AG10803 (cell line): ENCODE measurements at regions not wholly inside any gene's neighbourhood (a gene's known extent, or its start where the extent isn't known, plus 50 kb on each side); places are given as distances from the start of the nearest gene placed in this dataset.

Experiments used
- DNase-seq: peaks from one replicate; pipeline ENCODE4 v3.0.0; 2010; ENCODE audit warnings: low read depth
- H3K4me3 ChIP-seq: 2 replicates; pipeline ENCODE4 v1.5.1; 2011; ENCODE audit warnings: mild to moderate bottlenecking, low read length, control low read depth
- TF ChIP-seq, protein P1 (sequence below): conservative IDR thresholded peaks from 2 replicates; pipeline ENCODE4 v1.5.1; 2011; ENCODE audit warnings: mild to moderate bottlenecking, low read length, control low read depth, inconsistent platforms

DNA sequence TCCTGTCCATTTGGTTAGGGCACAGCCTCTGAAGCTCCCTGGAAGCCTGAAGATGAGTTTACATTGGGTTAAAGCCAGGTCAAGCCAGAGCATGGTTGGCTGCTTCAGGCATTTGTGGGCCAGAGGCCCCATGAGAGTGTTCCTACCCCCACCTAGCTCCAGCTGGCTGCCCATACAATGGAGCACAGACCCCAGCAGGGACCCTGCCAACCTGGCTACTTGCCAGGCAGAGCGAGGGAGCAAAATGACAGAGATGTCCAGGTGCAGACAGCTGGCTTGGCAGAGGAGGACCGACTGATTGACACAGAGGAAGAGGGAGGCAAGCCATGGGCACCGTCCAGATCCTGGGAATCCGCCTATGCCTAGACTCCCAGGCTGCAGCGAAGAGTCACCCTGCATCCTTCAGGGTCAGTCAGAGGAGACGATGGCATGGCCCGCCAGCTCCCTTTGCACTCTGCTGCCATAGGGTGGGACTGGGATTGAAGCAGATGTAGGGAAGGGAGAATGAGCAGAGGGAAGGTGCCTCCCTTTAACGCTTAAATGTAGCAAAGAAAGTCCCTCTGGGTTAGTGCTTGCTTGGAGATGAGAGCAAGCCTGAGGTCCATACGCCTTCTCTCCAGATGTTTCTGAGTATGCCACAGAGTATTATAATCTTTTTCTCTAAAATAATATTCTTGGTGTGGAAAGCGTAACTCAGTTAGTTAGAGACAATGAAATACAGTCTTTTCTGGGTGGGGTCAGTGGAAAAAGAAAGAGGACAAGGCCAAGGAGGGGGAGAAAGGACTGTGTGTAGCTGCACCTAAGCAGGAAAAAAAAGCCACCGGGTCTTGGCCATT is 77.6 kb upstream of the FYN start:
- TF ChIP-seq, protein P1, sequence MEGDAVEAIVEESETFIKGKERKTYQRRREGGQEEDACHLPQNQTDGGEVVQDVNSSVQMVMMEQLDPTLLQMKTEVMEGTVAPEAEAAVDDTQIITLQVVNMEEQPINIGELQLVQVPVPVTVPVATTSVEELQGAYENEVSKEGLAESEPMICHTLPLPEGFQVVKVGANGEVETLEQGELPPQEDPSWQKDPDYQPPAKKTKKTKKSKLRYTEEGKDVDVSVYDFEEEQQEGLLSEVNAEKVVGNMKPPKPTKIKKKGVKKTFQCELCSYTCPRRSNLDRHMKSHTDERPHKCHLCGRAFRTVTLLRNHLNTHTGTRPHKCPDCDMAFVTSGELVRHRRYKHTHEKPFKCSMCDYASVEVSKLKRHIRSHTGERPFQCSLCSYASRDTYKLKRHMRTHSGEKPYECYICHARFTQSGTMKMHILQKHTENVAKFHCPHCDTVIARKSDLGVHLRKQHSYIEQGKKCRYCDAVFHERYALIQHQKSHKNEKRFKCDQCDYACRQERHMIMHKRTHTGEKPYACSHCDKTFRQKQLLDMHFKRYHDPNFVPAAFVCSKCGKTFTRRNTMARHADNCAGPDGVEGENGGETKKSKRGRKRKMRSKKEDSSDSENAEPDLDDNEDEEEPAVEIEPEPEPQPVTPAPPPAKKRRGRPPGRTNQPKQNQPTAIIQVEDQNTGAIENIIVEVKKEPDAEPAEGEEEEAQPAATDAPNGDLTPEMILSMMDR, result no peak
- H3K4me3 ChIP-seq, result no peak overlapping the region
- peak; percentile 40 for DNase-seq

DNA sequence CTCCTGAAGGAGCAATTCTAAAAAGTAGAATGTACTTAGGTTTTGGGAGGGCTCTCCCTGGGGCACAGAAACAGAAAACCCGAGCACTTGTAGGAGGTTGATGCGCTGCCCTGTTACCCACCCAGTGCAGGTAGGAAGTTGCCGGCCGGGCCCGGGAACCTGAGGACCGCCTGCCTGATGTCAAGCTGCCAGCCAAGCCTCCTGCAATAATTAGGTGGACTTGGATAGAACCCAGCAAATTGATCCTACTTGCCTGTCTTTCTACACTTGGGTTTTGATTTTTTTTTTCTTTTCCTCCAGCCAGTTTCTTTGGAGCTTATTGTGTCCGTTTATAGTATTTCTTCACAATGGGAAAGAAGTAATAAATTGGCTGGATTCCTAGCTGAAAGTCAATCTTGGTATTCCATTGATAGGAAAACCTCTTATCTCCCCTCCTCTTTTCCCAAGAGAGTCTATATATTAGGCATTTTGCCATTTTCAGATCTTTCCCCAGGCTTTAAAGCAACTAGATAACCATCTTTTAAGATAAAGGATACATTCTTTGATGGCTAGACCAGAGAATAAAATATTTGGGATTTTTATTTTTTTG is 78.3 kb upstream of the FYN start:
- H3K4me3 ChIP-seq, result no peak overlapping the region
- DNase-seq, result no peak
- TF ChIP-seq, protein P1, result no peak

DNA sequence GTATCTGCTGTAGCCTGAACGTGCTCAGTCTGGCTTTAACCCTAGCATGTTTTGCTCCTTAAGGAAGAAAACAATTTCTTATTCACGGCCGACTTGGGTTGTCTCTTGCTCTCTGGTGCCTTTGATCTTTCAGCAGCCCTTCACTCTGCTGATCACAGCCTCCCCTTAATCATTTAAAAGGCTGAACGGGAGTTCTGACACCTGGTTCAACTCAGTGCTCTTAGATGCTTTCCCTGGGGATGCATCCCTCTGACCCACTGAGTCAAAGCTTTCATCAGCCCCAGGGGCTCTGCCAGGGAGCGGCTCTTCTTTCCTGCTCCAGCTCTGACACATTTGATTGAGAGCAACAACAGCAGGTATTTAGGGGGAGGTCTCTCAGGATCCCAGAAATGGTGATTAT is 79.0 kb upstream of the FYN start:
- no peak for DNase-seq
- TF ChIP-seq, protein P1, result no peak
- H3K4me3 ChIP-seq, result no peak overlapping the region

DNA sequence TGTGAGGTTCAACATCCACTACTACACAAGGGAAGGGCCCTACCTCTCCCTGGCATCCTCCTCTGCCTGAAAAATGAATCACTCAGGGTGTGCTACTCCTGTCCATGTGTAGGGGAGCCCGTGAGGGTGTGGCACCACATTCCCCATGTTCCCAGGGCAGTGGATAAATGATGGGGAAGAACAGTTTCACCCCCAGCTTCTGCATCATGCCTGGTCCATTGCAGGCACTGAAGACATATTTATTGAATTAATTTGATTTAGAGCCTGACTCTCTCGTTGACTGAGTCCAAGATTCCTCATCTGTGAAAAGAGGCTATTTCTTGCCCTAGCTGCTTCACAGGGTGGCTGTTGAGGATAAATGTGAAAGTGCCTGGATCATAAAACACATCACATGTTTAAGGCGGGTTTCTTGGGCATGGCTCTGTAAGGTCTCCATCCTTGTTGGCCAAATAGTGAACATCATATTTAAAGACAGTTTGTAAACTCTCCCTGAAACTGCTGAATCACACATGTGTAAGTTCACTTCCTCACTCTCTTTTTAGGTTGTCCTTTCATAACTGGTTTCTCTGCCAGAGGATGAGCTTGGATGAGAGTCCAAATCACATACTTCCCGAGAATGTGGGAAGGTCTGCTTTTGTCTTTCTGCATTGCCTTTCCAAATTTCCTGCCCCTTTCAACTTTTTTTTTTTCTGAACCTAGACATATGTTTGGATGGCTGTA is 79.7 kb upstream of the FYN start:
- H3K4me3 ChIP-seq, result no peak overlapping the region
- DNase-seq, result peak; percentile 87
- TF ChIP-seq, protein P1, result no peak; the same call in 1 of the 2 replicates

DNA sequence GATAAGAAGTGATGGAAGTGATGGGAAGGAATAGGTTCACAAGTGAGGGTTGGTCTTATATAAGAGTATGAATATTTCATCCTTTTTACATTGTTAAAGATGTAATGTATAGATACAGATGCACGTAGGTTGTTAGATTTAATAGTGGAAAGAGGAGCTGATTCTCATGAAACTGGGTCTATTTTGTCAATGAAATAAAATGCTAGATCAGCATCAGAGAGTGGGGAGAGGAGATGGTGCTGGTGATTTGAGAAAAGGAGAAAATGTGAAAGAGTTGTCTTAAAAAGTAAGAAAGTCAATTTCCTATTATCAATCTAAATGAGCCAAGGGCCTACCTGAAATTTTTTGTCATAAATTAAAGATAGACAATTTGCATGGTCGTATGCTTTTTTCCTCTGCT is 82.8 kb upstream of the FYN start:
- TF ChIP-seq, protein P1, result no peak
- no peak for DNase-seq
- no peak overlapping the region for H3K4me3 ChIP-seq

DNA sequence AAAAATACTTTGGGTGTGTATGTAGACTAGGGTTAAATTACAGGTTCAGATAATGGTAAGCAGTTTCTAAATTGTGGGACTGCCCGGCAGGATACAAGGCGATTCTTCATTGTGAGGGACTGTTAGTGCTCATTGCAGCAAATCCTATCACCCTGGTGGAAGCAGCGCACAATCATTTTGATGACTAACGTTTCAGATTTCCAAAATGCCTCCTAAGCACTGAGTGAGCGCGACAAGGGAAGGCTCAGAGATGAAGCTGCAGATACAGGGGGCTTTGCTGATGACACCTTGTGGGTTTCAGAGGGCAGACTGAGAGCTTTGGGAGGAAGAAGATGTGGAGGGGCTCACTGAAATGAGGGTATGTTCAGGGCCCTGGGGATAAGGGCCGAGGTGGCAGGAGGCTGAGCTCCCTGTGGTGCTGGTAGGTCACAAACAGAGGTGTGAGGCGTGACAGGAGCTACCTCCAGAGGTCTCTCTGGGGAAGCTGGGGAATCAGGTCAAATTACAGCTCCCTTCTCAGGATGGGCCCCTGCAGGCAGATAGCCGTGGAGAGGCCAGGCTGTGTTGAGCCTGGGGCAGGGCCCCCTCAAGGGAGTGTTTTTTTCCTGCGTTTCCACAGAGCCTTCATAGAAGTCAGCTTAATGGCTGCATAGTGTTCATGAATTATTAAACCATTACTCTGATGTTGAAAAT is 84.5 kb upstream of the FYN start:
- TF ChIP-seq, protein P1, result no peak
- no peak overlapping the region for H3K4me3 ChIP-seq
- no peak for DNase-seq
